CD4-positive, alpha-beta memory T cell (primary cell): ENCODE measurements at regions not wholly inside any gene's neighbourhood (a gene's known extent, or its start where the extent isn't known, plus 50 kb on each side); places are given as distances from the start of the nearest gene placed in this dataset.
"Not testable (repeated sequence)": the region's sequence is repeated elsewhere in the genome, so short reads cannot be mapped to it uniquely, and the experiment has no call there.

ENCODE experiments used
- CTCF ChIA-PET: fragments of 350-600 bp; sonication (Branson Sonifier 250); formaldehyde crosslinking; loops from one replicate; lab custom pipeline; 2021; ENCODE audit warnings: inconsistent platforms; ENCODE audit not compliant: partially characterized antibody; lab: Charles Lee
- POLR2A ChIA-PET: fragments of 350-600 bp; sonication (Branson Sonifier 250); formaldehyde crosslinking; loops from one replicate; lab custom pipeline; 2021; ENCODE audit not compliant: partially characterized antibody; lab: Charles Lee
- DNase-seq, 5 donors: peaks; one replicate each; pipeline versions ENCODE4 v3.0.0 to v3.0.0-alpha.2; 2020 to 2022; ENCODE audit warnings: mixed read lengths in 1 of 5
- H3K27ac ChIP-seq: one replicate; pipeline ENCODE4 v1.7.0; 2013; ENCODE audit warnings: low read depth, low read length
- H3K27me3 ChIP-seq: 2 replicates; pipeline ENCODE4 v1.7.0; 2013; ENCODE audit warnings: mild to moderate bottlenecking, low read length, moderate library complexity; ENCODE audit not compliant: insufficient read depth
- H3K36me3 ChIP-seq: 2 replicates; pipeline ENCODE4 v1.7.0; 2013; ENCODE audit warnings: mild to moderate bottlenecking, low read length, moderate library complexity; ENCODE audit not compliant: insufficient read depth
- H3K4me1 ChIP-seq: 2 replicates; pipeline ENCODE4 v1.7.0; 2013; ENCODE audit warnings: mild to moderate bottlenecking, low read length, moderate library complexity; ENCODE audit not compliant: insufficient read depth
- H3K4me3 ChIP-seq, 2 donors: one replicate each; pipeline ENCODE4 v1.7.0; 2013; ENCODE audit warnings: low read length in 2 of 2, mild to moderate bottlenecking in 1 of 2
- H3K9me3 ChIP-seq, 2 donors: one replicate each; pipeline ENCODE4 v1.7.0; 2013; ENCODE audit warnings: low read length in 2 of 2, control low read depth in 1 of 2; ENCODE audit not compliant: control insufficient read depth in 1 of 2
- H3K27ac Mint-ChIP-seq, 7 donors: one replicate each; pipeline ENCODE4 v1.8.0; 2020 to 2021; ENCODE audit warnings: mixed read lengths in 7 of 7, mild to moderate bottlenecking in 6 of 7, inconsistent platforms in 3 of 7, moderate library complexity in 3 of 7
- H3K27me3 Mint-ChIP-seq, 2 donors: one replicate each; pipeline ENCODE4 v1.8.0; 2020 to 2021; ENCODE audit warnings: mixed read lengths in 2 of 2
- H3K36me3 Mint-ChIP-seq, 2 donors: one replicate each; pipeline ENCODE4 v1.8.0; 2020 to 2021; ENCODE audit warnings: mixed read lengths in 2 of 2, inconsistent platforms in 1 of 2, mild to moderate bottlenecking in 1 of 2
- H3K4me1 Mint-ChIP-seq, 4 donors: one replicate each; pipeline ENCODE4 v1.8.0; 2020 to 2021; ENCODE audit warnings: mixed read lengths in 4 of 4, mild to moderate bottlenecking in 1 of 4
- H3K4me3 Mint-ChIP-seq, 8 donors: one replicate each; pipeline ENCODE4 v1.8.0; 2020 to 2021; ENCODE audit warnings: mixed read lengths in 8 of 8, mild to moderate bottlenecking in 7 of 8, moderate library complexity in 6 of 8, inconsistent platforms in 3 of 8
- H3K9me3 Mint-ChIP-seq, 8 donors: one replicate each; pipeline ENCODE4 v1.8.0; 2020 to 2021; ENCODE audit warnings: mixed read lengths in 8 of 8, mild to moderate bottlenecking in 5 of 8, inconsistent platforms in 3 of 8, moderate library complexity in 1 of 8
- intact Hi-C: fragments of 100-400 bp; cut with micrococcal nuclease; formaldehyde crosslinking; loops from one replicate; pipeline ENCODE4 v1.15.1; 2023

GRCh38 chr6:12536416-12536815 lies 180.2 kb upstream of the PHACTR1 start:
- Mint-ChIP-seq H3K4me1 (no peaks in the 10 kb centered on the region), H3K4me3 (no peak overlapping the region), H3K36me3 (no peaks in the 10 kb centered on the region), H3K27me3 (peaks cover 0 to 1% of the 10 kb centered on the region in 2 donors), H3K9me3 (no peaks in the 10 kb centered on the region), H3K27ac (no peak overlapping the region)
- ChIA-PET CTCF (no interaction called here), POLR2A (no interaction called here)
- Histone ChIP-seq H3K9me3 (no peaks in the 10 kb centered on the region), H3K27me3 (no peaks in the 10 kb centered on the region), H3K4me3 (no peak overlapping the region), H3K4me1 (no peaks in the 10 kb centered on the region), H3K27ac (no peak overlapping the region), H3K36me3 (no peaks in the 10 kb centered on the region)
- intact Hi-C loops: no loop called here
- no peak for DNase-seq

GRCh38 chr6:12537389-12537788 lies 179.2 kb upstream of the PHACTR1 start:
- Mint-ChIP-seq H3K27ac (no peak overlapping the region), H3K36me3 (no peaks in the 10 kb centered on the region), H3K9me3 (peaks cover 0 to 3% (median 0%) of the 10 kb centered on the region in 8 donors), H3K4me1 (no peaks in the 10 kb centered on the region), H3K4me3 (no peak overlapping the region), H3K27me3 (peaks cover 0 to 1% of the 10 kb centered on the region in 2 donors)
- Histone ChIP-seq H3K36me3 (no peaks in the 10 kb centered on the region), H3K27me3 (no peaks in the 10 kb centered on the region), H3K4me1 (no peaks in the 10 kb centered on the region), H3K27ac (no peak overlapping the region), H3K9me3 (no peaks in the 10 kb centered on the region), H3K4me3 (no peak overlapping the region)
- DNase-seq: no peak
- CTCF ChIA-PET: no interaction called here
- POLR2A ChIA-PET: no interaction called here
- intact Hi-C loops: no loop called here

GRCh38 chr6:12538881-12539357 lies 177.6 kb upstream of the PHACTR1 start:
- no peak overlapping the region for H3K4me3 Mint-ChIP-seq
- ChIA-PET CTCF (no interaction called here), POLR2A (no interaction called here)
- Histone ChIP-seq H3K4me3 (no peak overlapping the region), H3K27me3 (no peaks in the 10 kb centered on the region), H3K36me3 (no peaks in the 10 kb centered on the region), H3K9me3 (no peaks in the 10 kb centered on the region), H3K4me1 (no peaks in the 10 kb centered on the region), H3K27ac (no peak overlapping the region)
- no peaks in the 10 kb centered on the region for H3K4me1 Mint-ChIP-seq
- no peak overlapping the region for H3K27ac Mint-ChIP-seq
- peaks cover 0 to 6% (median under 1%) of the 10 kb centered on the region in 8 donors for H3K9me3 Mint-ChIP-seq
- peaks cover 0 to 1% of the 10 kb centered on the region in 2 donors for H3K27me3 Mint-ChIP-seq
- H3K36me3 Mint-ChIP-seq: no peaks in the 10 kb centered on the region
- intact Hi-C loops: no loop called here
- no peak for DNase-seq

GRCh38 chr6:12542319-12543115 lies 174.1 kb upstream of the PHACTR1 start:
- H3K4me3 ChIP-seq, H3K36me3 Mint-ChIP-seq, H3K4me1 ChIP-seq, H3K4me3 Mint-ChIP-seq, POLR2A ChIA-PET, H3K9me3 ChIP-seq, CTCF ChIA-PET, H3K36me3 ChIP-seq, H3K27me3 ChIP-seq, H3K27ac Mint-ChIP-seq, H3K4me1 Mint-ChIP-seq, DNase-seq, H3K9me3 Mint-ChIP-seq, H3K27ac ChIP-seq, intact Hi-C loops, H3K27me3 Mint-ChIP-seq: not testable (repeated sequence)

- no peak overlapping the region for H3K4me3 Mint-ChIP-seq
- H3K27ac ChIP-seq: no peak overlapping the region
- peaks cover 2 to 6% (median 3%) of the 10 kb centered on the region in 8 donors for H3K9me3 Mint-ChIP-seq
- ChIA-PET CTCF (no interaction called here), POLR2A (no interaction called here)
- DNase-seq: no peak
- no peaks in the 10 kb centered on the region for H3K36me3 ChIP-seq
- intact Hi-C loops: no loop called here
- H3K36me3 Mint-ChIP-seq: no peaks in the 10 kb centered on the region
- no peak overlapping the region for H3K27ac Mint-ChIP-seq
- no peaks in the 10 kb centered on the region for H3K9me3 ChIP-seq
- no peaks in the 10 kb centered on the region for H3K4me1 Mint-ChIP-seq
- H3K27me3 ChIP-seq: no peaks in the 10 kb centered on the region
- no peak overlapping the region for H3K4me3 ChIP-seq
- H3K4me1 ChIP-seq: no peaks in the 10 kb centered on the region
- no peaks in the 10 kb centered on the region for H3K27me3 Mint-ChIP-seq
These were observed 172.6 kb upstream of the PHACTR1 start for GRCh38 chr6:12543953-12544352.

GRCh38 chr6:12544821-12545565 lies 171.6 kb upstream of the PHACTR1 start:
- no peak overlapping the region for H3K27ac ChIP-seq
- intact Hi-C loops: no loop called here
- no peaks in the 10 kb centered on the region for H3K9me3 ChIP-seq
- H3K36me3 Mint-ChIP-seq: no peaks in the 10 kb centered on the region
- H3K4me3 Mint-ChIP-seq: no peak overlapping the region
- CTCF ChIA-PET: no interaction called here
- no peak overlapping the region for H3K4me3 ChIP-seq
- H3K9me3 Mint-ChIP-seq: peaks cover 2 to 6% (median 3%) of the 10 kb centered on the region in 8 donors
- DNase-seq: no peak
- H3K27ac Mint-ChIP-seq: no peak overlapping the region
- no peaks in the 10 kb centered on the region for H3K27me3 ChIP-seq
- H3K27me3 Mint-ChIP-seq: no peaks in the 10 kb centered on the region
- no peaks in the 10 kb centered on the region for H3K4me1 ChIP-seq
- no peaks in the 10 kb centered on the region for H3K36me3 ChIP-seq
- POLR2A ChIA-PET: no interaction called here
- H3K4me1 Mint-ChIP-seq: no peaks in the 10 kb centered on the region

- Mint-ChIP-seq H3K36me3 (no peaks in the 10 kb centered on the region), H3K9me3 (peaks cover 2 to 6% (median 3%) of the 10 kb centered on the region in 8 donors), H3K4me1 (no peaks in the 10 kb centered on the region), H3K27ac (no peak overlapping the region), H3K4me3 (no peak overlapping the region), H3K27me3 (no peaks in the 10 kb centered on the region)
- Histone ChIP-seq H3K4me1 (no peaks in the 10 kb centered on the region), H3K27ac (no peak overlapping the region), H3K4me3 (no peak overlapping the region), H3K9me3 (no peaks in the 10 kb centered on the region), H3K27me3 (no peaks in the 10 kb centered on the region), H3K36me3 (no peaks in the 10 kb centered on the region)
- ChIA-PET CTCF (no interaction called here), POLR2A (no interaction called here)
- intact Hi-C loops: no loop called here
- no peak for DNase-seq
These were observed 170.8 kb upstream of the PHACTR1 start for GRCh38 chr6:12545619-12546409.
